ENCODE measurements at regions not wholly inside any gene's neighbourhood (a gene's known extent, or its start where the extent isn't known, plus 50 kb on each side); places are given as distances from the start of the nearest gene placed in this dataset.
"Not testable (repeated sequence)": the region's sequence is repeated elsewhere in the genome, so short reads cannot be mapped to it uniquely, and the experiment has no call there.

DNA sequence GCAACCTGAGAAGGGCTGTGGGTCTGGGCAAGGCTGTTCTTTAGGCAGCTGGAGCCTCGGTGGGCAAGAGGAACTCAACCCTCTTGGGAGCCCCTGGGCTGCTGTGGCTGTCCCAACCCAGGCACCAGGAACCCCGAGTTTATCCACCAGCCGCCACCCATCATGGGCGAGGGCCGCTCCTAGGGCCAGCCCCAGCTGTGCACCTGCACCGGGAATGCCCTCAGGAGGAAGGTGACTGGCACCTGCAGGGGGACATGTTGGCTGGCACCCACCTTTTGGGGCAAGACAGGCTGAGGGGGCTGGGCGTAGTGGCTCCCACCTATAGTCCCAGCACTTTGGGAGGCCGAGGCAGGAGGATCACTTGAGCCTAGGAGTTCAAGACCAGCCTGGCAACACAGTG is 393.8 kb upstream of the ZNF722 start:
- not testable (repeated sequence) for H3K9me3 ChIP-seq; H3K27ac ChIP-seq; H3K4me3 ChIP-seq; H3K36me3 ChIP-seq; H3K4me1 ChIP-seq; ATAC-seq (ENCODE audit: low FRiP score in 2 of 2); H3K27me3 ChIP-seq
- WGBS, 2 donors: 80 to 100% methylated on average over 1 to 4 of the region's 8 CpGs
- DNase-seq: peak in 1 of 2 donors; percentile 60

DNA sequence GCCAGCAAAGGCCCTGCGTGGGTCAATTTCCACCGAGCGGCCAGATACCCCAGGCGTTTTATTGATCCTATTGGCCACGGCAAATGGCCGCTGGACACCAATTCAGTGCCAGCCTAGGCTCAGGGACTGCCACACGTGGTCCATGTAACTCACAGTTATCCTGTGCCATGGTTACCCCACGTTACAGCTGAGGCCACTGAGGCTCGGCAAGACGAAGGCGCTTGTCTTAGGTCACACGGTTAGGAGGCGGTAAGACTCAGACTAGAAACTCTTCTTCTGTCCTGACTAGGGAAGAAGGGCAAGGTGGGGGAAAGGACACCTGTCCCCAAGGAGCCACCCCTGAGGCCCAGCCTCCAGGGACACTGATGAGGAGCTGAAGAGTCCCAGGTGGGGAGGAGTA is 381.1 kb upstream of the ZNF722 start:
- not testable (repeated sequence) for DNase-seq, H3K9me3 ChIP-seq
- ATAC-seq (ENCODE audit: low FRiP score in 2 of 2): peak in 1 of 2 donors; percentile 8

GRCh38 chr7:63620169-63620735 is 378.4 kb upstream of the ZNF722 start:
- not testable (repeated sequence) for H3K4me3 ChIP-seq, H3K9me3 ChIP-seq, H3K4me1 ChIP-seq, H3K27ac ChIP-seq, H3K36me3 ChIP-seq, H3K27me3 ChIP-seq
- ATAC-seq (ENCODE audit: low FRiP score in 2 of 2) (peak; percentile 47 to 54), DNase-seq (peak in 1 of 2 donors; percentile 63)
- 82 to 86% methylated on average over 7 to 13 of the region's 14 CpGs for WGBS, 2 donors

More for the DNA sequence above, 381.1 kb upstream of the ZNF722 start:
- H3K4me3 ChIP-seq, H3K27ac ChIP-seq, H3K36me3 ChIP-seq, H3K4me1 ChIP-seq, H3K27me3 ChIP-seq: not testable (repeated sequence)
- WGBS, 2 donors: 70 to 88% methylated on average over 4 to 9 of the region's 13 CpGs

DNA sequence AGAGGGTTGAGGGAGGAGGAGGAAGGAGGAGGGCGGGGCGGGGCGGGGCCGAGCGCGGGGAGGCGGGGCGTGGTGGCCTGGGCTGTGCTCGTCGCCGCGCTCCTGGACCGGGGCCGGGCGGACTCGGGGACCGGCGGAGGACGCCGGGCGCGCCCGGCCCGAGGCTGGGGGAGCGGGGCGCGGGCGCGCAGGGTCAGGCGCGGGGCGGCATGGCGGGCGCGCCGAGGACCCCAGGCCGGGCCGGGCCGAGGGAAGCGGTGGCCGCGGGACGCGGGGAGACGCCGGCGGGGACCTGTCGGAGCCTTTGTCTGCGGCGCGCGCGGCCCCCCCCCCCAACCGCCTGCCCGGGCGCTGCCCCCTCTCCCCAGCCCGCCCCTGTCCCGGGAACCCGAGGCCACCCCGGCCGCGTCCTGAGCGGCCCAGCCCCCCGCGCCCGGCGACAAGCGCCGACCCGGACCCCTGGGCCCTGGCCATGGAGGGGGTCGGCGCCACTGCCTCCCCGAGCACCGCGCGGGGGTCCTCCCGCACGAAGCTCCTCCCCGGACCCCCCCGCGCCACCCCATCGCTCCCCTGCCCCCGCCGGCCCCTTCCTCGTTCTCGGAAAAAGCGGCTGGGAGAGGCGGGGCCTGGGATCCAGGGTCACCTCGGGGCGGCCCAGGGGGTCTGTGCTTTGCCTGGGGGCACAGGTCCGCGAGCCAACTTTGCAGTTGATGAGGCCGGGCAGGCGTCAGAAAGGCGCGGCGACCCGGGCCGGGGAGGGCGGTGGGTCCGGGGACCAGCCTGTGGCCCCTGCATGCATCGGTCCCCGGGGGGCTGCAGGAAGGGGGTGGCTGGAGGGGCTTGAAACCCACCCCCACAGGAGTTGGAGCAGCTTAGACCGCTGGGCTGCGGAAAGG is 370.8 kb upstream of the ZNF722 start:
- ATAC-seq (ENCODE audit: low FRiP score in 2 of 2); H3K27ac ChIP-seq; H3K4me3 ChIP-seq; H3K36me3 ChIP-seq; H3K9me3 ChIP-seq; H3K27me3 ChIP-seq; H3K4me1 ChIP-seq: not testable (repeated sequence)
- peak in 1 of 2 donors; percentile 33 for DNase-seq
- WGBS, 2 donors: no CpG with 5 or more reads among the region's 105 CpGs

GRCh38 chr7:63629024-63629423 is 369.6 kb upstream of the ZNF722 start:
- not testable (repeated sequence) for H3K4me1 ChIP-seq; ATAC-seq (ENCODE audit: low FRiP score in 2 of 2); H3K27me3 ChIP-seq; H3K4me3 ChIP-seq; H3K9me3 ChIP-seq; H3K36me3 ChIP-seq; H3K27ac ChIP-seq
- WGBS, 2 donors: 79 to 84% methylated on average over 6 to 7 of the region's 9 CpGs
- peak in 1 of 2 donors; percentile 37 for DNase-seq

DNA sequence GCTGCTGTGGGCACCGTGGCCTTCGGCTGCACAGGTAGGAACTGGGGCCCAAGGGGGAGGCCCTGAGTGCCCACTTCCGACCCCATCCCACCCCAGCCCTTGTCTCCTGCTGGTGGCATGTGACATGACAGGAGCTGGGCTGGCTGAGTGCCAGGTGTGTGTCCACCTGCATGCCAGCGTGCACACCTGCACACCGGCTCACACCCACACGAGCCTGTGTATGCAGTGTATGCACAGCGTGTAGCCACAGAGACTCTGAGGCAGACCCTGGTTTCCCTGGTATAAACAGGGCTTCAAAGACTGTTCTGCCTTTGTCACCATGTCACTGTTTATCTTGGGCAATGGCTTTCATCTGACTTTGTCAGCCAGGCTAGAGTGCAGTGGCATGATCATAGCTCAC is 362.1 kb upstream of the ZNF722 start:
- H3K36me3 ChIP-seq; H3K27me3 ChIP-seq; H3K4me3 ChIP-seq; ATAC-seq (ENCODE audit: low FRiP score in 2 of 2); H3K27ac ChIP-seq; H3K4me1 ChIP-seq; H3K9me3 ChIP-seq: not testable (repeated sequence)
- WGBS, 2 donors: 80% methylated on average over 3 of the region's 7 CpGs; no CpG with 5 or more reads in 1 of the 2 donors
- peak in 1 of 2 donors; percentile 29 for DNase-seq

DNA sequence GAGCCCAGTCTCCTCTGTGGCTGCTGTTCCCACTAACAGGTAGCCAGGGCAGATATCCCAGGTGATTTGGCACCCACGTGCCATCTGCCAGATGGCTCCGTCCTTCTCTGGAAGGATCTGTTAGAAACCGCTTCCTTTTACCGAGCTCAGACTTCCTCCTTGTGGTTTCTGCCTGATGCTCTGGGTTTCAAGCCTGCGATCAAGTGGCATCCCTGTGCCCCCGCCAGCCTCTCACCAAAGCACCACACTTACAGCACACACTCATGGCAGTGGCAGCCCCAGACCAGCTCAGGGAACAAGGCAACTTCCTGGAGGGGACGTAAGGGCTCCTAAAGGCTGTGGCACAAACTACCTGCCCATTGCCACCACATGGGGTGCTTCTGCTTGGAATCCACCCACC is 333.1 kb upstream of the ZNF722 start:
- ATAC-seq (ENCODE audit: low FRiP score in 2 of 2); H3K27ac ChIP-seq; H3K36me3 ChIP-seq; H3K4me1 ChIP-seq; H3K9me3 ChIP-seq; H3K4me3 ChIP-seq; H3K27me3 ChIP-seq; DNase-seq: not testable (repeated sequence)
- 20 to 43% methylated on average over 2 to 4 of the region's 7 CpGs for WGBS, 2 donors

GRCh38 chr7:63691408-63691807 is 307.2 kb upstream of the ZNF722 start:
- 73% methylated on average over 3 of the region's 7 CpGs; no CpG with 5 or more reads in 1 of the 2 donors for WGBS, 2 donors
- not testable (repeated sequence) for H3K36me3 ChIP-seq; H3K4me1 ChIP-seq; H3K4me3 ChIP-seq; ATAC-seq (ENCODE audit: low FRiP score in 2 of 2); DNase-seq; H3K27ac ChIP-seq; H3K9me3 ChIP-seq; H3K27me3 ChIP-seq

- no CpG with 5 or more reads among the region's 41 CpGs for WGBS, 2 donors
- H3K36me3 ChIP-seq; ATAC-seq (ENCODE audit: low FRiP score in 2 of 2); H3K27me3 ChIP-seq; H3K9me3 ChIP-seq; H3K4me1 ChIP-seq; H3K27ac ChIP-seq; H3K4me3 ChIP-seq: not testable (repeated sequence)
- peak in 1 of 2 donors; percentile 60 for DNase-seq
These were observed 304.4 kb upstream of the ZNF722 start for GRCh38 chr7:63694296-63694695.

Small RNA genes in the stretch of these regions (small RNA-seq; reads per million reads assigned to genes)
- 0 reads per million in 4 donors for gene MIR4283-2
